ENCODE measurements at regions not wholly inside any gene's neighbourhood (a gene's known extent, or its start where the extent isn't known, plus 50 kb on each side); places are given as distances from the start of the nearest gene placed in this dataset.
"Not testable (repeated sequence)": the region's sequence is repeated elsewhere in the genome, so short reads cannot be mapped to it uniquely, and the experiment has no call there.

DNA sequence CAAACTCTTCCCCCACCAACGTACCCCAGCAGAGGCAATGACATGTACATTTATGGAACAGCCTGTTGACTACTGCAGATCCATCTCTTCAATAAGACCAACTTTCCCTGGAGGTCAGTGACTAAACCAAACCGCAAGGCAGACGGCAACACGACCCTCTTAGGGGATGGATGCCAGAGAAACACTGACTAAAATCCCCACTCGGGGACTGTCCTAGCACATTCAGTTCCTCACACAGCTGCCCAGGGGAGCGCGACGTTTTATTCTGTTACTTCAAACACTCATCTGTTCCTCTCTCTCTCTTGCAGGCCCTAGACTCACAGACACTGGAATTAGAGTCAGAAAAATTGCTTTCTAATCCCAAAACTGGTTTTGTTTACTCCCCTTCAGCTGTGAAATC, 146.5 kb upstream of the PRSS1 start:
- DNase-seq, result no peak

DNA sequence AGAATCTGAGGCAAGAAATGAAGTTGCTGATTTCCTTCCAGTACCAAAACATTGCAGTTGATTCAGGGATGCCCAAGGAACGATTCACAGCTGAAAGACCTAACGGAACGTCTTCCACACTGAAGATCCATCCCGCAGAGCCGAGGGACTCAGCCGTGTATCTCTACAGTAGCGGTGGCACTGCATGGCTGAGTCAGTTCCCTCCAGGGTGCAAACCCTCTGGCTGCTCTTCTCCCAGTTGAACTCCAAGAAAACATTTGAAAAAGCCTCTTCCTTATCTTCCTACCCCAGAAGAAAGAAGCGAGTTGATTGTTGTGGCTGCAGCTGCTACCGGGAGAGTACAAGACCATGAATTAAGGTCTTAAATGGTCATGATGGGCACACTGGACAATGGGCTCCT, 147.1 kb upstream of the PRSS1 start:
- DNase-seq, result no peak

DNA sequence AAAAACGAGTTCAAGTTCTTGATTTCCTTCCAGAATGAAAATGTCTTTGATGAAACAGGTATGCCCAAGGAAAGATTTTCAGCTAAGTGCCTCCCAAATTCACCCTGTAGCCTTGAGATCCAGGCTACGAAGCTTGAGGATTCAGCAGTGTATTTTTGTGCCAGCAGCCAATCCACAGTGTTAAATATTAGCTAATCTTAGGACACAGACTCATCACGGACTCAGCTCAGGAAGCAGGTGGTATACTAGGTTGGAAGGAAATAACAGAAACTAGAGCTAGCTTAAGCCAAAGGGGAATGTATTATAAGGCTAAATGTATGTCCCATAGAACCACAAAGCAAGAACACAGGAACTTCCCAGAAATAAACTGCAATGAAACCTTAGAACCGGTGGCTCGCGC, 151.0 kb upstream of the PRSS1 start:
- DNase-seq, result no peak

DNA sequence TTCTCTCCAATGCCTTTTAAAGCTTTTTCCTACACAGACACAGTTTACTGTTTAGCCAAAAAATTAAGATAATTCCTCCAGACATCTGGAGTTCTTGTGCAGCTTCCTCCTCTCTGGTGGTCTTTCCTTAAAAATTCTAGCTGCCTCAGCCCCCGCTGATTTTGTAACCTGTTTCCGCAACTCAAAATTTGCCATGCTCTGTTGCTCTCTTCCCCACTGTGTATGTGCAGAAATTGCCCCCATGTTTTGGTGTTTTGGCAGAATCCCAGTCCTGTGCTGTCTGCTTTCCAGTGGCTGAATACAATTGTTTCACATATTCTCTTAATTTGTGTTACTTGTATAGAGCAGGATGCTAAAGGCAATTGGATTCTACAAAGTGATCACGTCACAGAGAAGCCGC, 151.7 kb upstream of the PRSS1 start:
- no peak for DNase-seq

DNA sequence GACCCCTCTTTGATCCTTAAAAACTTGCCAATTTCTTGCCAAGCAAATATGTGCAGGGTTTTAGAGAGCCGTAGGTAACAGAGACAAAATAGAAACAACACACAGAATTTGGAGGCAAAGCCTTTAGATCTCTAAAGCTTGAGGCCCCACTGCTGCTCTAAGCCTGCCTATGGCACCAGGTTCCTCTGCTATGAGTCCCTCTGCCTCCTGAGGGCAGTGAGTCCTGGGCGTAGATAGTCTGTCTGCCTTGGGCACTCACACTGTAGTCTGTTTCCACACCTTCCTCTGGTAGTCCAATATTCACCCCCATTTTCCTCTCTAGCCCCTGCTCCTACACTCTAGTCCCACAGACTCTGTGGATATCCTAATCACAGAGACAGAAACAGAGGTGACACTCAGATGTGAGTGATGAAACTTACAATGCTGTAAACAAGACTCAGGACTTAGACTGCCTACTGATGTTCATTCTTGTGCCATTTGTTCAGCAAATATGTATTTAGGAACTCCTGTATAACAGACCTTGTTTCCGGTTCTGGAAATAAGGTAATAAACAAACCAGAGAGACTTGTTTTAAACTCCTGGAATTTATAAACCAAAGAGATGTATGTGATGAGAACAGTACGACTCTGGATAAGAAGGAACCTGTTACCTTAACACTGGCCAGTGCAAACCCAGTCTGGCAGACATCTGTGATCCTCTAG, 153.3 kb upstream of the PRSS1 start:
- DNase-seq, result no peak

DNA sequence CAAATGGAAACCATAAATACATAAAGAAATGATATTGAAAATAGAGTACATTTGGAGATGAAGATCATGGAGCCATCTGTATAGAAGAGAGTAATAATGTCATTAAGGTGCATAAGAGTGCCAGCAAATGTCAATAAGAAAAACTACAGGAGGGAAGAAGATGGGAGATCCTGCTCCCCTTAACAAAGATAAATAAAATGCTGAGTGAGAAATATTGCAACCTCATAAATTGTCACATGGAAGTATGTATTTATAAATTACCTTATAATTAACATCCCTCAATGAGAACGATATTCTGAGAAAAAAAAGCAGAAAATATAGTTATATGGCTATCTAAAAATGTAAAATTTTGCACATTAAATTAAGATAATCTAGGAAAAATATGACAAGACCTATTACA, 155.2 kb upstream of the PRSS1 start:
- no peak for DNase-seq

DNA sequence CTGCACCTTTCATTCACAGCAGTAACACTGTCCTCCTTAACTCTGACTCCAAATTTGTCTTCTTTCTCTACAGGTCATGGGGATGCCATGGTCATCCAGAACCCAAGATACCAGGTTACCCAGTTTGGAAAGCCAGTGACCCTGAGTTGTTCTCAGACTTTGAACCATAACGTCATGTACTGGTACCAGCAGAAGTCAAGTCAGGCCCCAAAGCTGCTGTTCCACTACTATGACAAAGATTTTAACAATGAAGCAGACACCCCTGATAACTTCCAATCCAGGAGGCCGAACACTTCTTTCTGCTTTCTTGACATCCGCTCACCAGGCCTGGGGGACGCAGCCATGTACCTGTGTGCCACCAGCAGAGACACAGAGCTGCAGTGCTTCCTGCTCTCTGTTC, 156.2 kb upstream of the PRSS1 start:
- DNase-seq, result no peak

DNA sequence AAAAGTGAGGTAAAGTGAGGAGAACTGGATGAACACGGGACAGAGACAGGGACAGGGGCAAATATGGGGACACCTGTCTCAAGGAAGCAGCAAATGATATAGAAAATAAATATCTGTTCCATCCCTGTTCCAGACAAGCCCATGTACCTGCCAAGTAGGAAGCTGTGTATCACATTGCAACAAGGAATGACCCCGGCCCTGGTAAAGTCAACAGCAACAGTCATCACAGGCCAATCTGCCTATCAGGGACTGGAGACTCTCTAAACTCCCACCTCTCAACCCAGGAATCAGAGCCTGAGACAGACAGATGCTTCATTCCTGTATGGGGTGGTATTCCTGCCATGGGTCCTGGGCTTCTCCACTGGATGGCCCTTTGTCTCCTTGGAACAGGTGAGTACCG, 156.6 kb upstream of the PRSS1 start:
- DNase-seq, result no peak

DNA sequence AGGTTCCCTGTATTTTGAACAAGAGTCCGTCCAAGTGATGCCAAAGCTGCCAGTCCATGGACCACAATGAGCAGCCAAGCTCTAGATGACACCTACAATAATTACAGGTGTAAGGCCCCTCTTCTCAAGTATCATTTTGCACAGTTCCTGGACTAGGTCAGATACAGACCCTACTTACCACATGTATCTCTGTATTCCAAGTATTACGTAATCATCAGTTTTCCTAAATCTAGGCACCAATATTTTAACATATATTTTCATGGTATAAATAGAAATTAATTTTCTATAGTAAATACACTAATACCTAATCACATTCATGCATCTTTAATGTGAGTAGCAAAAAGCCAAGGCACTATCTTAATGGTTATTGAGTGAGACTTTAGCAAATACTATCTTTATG, 157.0 kb upstream of the PRSS1 start:
- no peak for DNase-seq

DNA sequence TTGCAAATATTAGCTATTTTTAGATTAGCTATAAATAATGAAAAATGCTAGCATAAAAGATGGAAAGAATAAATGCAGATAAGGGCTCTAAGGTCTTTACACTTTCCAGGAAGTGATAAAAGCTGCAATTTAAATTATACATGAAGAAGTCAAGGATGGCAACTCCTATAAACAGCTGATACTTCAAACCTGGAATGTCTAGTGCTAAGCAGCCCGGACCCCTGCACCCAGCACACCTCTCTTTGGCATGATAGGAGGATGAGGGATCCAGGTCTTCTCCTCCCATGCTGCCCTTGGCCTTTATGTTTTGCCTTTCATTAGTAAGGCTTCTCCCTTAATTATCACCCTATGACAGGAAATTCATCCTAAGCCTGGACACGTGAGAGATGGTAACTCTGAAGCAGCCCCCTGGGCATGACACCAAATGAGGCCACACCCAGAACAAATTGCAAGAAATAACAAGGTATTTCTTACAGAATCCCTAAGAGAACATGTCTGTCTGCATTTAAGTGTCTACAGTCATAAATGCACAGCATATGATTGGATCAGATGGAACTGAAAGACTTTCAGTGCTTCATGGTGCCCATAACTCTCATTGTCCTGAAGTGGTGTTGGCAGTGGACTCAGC, 158.3 kb upstream of the PRSS1 start:
- no peak for DNase-seq

DNA sequence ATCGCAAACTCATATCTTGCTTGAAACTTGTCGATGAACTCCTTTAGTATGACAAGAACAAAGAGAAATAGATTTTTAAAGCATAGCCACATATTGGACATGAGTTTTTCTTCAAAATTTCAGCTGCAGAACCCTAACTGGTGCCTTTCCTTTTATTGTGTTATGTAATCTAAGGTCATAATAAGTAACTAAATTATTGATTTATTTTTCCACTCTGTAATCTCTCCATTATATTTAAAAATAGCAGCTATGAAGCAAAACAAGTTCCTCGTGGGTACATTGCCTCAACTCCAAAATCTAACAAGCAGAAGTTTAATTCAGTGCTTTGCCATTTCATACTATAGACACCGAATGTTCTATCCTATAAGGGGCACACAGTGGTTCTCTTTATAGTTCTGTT, 159.2 kb upstream of the PRSS1 start:
- DNase-seq, result no peak

DNA sequence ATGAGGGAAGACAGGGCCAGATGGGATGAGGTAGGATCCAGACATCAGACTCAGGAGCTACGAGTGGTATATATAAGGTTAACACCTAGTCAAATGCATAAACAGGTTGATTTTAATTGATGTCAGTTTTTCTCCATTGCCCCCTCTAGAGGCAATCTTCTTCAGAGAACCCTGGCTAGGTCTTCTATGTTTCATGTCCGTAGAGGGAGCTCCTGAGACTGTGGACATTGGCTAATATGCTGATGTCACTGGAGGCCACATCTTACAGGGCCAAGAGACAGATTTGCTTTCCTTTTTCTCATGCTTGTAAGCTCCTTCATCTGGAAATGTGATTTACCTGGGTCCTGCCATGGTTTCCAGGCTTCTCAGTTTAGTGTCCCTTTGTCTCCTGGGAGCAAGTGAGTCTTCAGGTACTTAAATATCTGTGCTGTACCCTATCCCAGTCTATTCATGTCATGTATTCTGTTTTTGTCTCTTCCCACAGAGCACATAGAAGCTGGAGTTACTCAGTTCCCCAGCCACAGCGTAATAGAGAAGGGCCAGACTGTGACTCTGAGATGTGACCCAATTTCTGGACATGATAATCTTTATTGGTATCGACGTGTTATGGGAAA, 161.6 kb upstream of the PRSS1 start:
- DNase-seq, result peak; percentile 89 to 90

DNA sequence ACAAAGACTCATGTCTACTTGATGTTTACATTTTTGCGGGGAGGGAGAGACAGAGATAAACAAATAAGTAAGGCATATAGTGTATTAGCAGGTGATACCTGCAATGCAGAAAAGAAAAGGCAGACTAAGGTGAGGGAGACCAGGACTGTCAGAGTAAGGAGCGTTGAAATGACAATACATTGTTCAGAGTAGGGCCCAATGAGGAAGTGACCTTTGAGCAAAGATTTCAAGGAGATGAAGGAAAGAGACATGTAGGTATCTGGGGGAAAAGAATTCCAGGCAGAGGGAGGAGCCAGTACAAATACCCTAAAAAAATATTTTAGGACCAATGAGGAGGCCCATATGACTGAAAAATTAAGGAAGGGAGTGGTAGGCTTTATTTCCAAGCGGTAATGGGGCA, 162.7 kb upstream of the PRSS1 start:
- no peak for DNase-seq

DNA sequence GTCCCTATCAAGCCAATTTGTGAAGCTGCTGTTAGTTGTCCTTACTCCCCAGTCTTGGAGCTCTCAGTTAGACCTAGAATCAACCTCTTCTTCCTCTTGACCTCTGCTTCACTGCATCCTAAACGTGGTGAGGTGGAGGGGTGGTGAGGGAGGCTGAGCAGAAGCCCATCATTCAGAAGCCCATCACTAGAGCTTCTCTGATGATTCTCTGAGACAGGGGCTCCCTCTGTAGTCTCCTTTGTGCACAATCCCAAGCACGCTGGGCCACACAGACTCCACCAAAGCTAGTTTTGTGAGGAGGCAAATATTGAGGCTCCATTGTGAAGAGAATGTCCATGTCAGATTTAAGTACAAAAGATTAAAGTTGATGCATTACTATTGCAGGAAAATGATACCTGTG, 163.8 kb upstream of the PRSS1 start:
- DNase-seq, result no peak

DNA sequence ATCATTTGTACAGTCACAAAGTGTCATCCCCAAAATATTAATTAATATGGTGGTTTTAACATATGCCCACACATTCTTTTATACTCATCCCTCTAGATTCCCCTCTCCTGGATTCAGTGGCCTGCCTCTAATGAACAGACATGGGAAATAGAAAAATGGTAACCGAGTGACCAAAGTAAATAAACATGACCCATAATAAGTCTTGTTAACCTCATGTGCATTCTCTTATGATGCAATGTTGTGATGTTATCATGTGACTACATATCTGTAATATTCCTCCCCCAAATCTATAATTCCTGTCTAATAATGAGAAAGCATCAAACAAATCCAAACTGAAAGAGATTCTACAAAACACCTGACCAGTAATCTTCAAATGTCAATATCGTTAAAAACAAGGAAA, 164.5 kb upstream of the PRSS1 start:
- no peak for DNase-seq

DNA sequence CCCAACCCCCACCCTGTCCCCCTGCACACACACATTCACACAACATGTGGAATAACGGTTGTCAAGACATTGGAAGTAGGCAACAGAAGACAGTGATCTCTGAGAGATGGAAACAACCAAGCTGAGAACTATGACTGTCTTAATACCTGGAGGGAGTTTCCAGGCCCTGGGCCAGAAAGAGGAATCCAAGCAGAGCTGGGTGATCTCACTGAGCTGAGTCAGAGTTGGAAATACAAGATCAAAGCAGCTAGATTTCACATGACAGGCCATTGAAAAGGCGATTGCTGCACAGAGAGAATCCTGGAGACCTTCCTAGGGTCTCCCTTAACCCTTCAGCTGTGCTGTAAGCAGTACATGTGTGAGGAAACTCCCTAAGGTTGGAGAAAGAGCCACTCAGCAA, 165.8 kb upstream of the PRSS1 start:
- DNase-seq, result peak; percentile 23 to 36

DNA sequence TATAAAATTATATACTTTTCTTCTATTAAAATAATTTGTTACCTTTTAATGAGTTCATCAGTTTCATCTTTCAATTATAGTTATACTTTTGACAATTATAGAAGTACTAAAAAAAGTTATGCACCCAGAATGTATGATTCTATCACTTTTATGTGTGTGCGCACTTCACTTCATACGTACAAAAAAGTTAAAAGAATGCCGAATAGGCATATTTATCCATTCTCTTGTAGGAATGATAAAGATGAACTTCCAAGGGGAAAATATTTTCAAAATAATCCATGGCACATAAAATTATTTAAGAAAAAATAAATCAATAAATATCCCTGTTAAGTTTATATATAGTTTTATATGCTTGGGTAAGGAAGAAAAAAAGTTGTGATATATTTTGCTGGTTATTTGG, 166.9 kb upstream of the PRSS1 start:
- DNase-seq, result no peak

DNA sequence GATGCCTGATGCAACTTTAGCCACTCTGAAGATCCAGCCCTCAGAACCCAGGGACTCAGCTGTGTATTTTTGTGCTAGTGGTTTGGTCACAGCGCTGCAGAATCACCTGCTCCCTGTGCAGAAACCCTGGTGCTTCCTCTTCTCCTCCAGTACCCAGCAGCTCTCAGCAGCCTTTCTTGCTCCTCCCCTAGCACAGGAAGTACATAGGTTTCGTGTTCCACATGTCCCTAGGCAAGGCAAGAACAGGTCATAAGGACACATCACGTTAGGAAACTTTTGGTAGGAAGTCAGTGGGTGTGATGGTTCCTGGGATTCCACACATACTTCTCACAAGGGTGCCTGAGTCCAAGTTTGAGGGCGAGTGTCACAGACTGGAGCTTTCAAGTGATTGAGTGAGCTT, 167.9 kb upstream of the PRSS1 start:
- peak; percentile 85 for DNase-seq

DNA sequence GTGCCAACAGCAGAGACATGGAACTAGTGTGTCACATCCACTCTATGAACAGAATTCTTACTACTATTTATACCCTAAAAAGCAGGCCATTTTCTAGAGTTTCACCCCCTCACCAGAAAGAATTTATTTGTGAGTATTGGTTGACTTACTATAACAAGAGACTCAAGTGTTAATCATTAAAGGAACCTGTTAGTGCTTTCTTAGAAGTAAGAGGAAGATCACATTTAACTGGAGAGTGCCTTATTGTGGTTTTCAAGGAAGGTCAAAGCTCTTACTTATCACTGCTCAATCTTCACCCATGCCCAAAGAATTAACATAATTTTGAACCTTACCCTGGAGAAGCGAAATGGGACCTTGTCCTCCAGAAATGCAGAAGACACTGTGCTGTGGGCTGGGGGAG, 169.3 kb upstream of the PRSS1 start:
- DNase-seq, result peak in 1 of 2 experiments; percentile 9

DNA sequence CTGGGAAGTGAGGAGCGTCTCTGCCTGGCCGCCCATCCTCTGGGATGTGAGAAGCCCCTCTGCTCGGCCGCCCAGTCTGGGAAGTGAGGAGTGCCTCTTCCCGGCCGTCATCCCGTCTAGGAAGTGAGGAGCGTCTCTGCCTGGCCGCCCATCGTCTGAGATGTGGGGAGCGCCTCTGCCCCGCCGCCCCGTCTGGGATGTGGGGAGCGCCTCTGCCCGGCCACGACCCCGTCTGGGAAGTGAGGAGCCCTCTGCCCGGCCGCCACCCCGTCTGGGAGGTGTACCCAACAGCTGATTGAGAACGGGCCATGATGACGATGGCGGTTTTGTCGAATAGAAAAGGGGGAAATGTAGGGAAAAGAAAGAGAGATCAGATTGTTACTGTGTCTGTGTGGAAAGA, 173.9 kb upstream of the PRSS1 start:
- DNase-seq, result not testable (repeated sequence)

DNA sequence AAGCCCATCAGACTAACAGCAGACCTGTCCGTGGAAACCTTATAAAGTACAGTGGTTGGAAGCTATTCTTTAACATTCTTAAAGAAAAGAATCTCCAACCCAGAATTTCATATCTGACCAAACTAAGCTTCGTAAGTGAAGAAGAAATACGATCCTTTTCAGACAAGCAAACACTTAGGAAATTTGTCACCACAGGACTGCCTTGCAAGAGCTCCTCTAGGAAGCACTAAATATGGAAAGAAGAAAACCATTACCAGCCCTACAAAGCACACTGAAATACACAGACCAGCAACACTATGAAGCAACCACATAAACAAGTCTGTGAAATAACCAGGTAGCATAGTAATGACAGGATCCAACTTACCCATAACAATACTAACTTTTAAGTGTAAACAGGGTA, 177.7 kb upstream of the PRSS1 start:
- no peak for DNase-seq

DNA sequence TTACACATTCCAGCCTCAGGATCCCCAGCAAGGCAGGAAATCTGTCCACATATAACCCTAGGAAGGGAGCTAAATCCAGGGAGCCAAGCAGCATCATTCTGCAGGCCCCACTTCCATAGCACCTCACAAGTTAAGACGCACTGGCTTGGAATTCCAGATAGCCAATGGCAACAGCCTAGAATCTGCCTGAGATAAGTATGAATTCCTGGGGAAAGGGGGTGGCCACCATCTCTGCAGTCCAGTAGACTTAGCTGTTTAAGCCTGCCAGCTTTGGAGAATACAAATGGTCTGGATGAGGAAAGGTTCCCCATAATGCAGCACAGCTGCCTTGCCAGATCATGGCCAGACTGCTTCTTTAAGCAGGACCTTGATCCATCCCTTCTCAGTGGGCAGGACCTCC, 179.4 kb upstream of the PRSS1 start:
- no peak for DNase-seq

DNA sequence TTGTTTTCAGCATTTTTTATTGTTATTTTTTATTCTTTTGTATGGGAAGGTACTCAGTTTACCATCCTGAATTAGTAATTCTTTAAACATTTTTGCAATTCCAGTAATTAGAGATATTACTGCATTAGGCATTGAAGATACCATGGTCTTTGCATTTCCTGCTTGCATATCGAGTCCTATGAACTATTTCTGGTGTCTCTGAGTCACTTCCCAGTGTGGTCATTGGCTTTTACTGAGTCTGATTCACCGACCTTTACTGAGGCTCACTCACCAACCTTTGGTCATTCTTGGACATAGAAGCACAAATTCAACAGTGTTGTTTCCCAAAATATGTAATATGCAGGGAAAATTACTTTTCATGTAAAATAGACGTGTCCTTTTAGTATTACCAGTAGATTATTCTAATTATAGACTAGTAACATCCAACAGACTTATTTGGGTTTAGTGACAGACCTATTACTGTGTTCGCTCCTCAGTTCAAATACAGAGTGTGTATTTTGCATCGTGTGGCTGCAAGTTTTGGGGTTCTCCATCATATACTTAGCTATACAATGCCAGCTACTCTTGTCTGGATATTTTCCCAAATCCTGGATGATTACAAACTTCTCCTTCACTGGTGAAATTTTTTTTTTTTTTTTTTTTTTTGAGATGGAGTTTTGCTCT, 180.7 kb upstream of the PRSS1 start:
- peak; percentile 54 to 57 for DNase-seq

All from AML-193 (cell line).